ENCODE measurements at regions not wholly inside any gene's neighbourhood (a gene's known extent, or its start where the extent isn't known, plus 50 kb on each side); places are given as distances from the start of the nearest gene placed in this dataset.

DNA sequence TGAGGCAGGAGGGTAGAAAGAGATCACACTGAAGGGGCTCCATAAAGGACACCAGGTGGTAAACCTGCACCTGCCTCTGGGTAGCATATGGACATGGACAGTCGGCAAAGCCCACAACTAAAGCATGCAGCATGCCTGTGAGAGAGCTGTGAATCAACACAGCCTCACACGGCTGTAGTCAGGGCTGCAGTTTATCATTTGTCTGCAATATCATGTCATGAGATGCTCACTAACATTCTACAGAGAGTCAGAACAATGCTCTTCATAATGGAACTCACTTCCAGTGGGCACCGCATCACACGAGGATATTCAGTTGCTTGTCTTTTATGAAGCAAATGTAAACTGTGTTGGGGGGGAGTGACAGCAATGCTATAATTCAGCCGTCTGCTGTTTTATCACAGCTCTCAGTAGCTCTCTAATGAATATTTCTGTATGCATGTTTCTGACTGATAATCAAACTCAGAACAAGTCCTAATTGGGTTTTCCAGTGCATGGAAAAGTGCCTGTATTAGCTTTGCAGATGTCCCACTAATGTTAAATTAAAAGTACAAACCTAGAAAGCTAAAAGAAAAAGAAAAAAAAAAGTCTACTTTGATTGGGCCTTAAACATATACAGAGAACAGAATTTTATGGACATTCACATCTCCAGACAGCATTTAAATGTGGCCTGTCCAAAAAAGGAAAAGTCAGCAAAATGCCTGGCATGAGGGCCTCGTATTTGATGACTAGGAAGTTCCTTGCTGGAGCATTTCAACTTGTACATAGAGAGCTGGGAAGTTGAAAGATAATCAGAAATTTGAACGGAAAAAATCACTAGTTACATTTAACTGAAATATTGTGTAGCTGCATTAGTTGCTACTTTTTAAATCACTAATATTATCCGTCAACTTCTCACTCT, 406.1 kb upstream of the SOX11 start:
- Mint-ChIP-seq H3K9me3 (ENCODE audit: low read depth) (no peaks in the 10 kb centered on the region), H3K36me3 (no peaks in the 10 kb centered on the region), H3K27me3 (no peaks in the 10 kb centered on the region), H3K4me3 (no peak overlapping the region), H3K4me1 (ENCODE audit: low read depth) (no peaks in the 10 kb centered on the region), H3K27ac (no peak overlapping the region)

GRCh38 chr2:5287558-5288334, 404.4 kb upstream of the SOX11 start:
- Mint-ChIP-seq H3K4me1 (ENCODE audit: low read depth) (no peaks in the 10 kb centered on the region), H3K36me3 (no peaks in the 10 kb centered on the region), H3K9me3 (ENCODE audit: low read depth) (no peaks in the 10 kb centered on the region), H3K4me3 (no peak overlapping the region), H3K27ac (no peak overlapping the region), H3K27me3 (no peaks in the 10 kb centered on the region)

DNA sequence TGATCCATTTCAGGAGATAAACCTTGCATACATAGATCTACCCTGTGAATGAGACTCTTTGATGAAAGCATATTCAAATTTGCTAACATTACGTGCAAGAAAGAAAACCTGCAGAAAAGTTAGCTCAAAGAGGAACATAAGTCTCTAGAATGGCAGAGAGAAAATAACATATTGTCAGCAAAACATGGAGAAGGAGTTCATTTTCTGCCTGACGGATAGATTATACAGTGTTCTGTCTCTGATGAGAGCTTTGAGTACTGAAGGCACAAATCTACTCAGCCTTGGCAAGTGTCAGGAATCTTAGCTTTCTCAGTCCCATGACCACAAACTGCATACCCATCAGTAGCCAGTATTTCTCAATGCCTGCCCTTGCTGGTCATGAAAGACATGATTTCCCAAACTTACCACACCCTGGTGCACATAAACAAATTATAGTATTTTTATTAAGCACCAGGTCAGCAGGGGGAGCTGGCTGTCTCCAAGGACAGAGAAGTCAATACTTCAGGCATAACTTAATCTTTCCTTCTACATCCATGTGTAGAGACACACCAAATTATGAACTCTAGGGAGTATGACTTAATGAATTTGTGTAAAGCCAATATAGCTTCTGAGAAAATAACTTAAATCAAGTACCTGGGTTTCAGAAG, 401.2 kb upstream of the SOX11 start:
- no peaks in the 10 kb centered on the region for H3K9me3 Mint-ChIP-seq (ENCODE audit: low read depth)
- H3K27ac Mint-ChIP-seq: no peak overlapping the region
- no peaks in the 10 kb centered on the region for H3K4me1 Mint-ChIP-seq (ENCODE audit: low read depth)
- no peaks in the 10 kb centered on the region for H3K36me3 Mint-ChIP-seq
- no peaks in the 10 kb centered on the region for H3K27me3 Mint-ChIP-seq
- H3K4me3 Mint-ChIP-seq: no peak overlapping the region

- Mint-ChIP-seq H3K36me3 (no peaks in the 10 kb centered on the region), H3K4me3 (no peak overlapping the region), H3K27ac (no peak overlapping the region), H3K27me3 (no peaks in the 10 kb centered on the region), H3K9me3 (ENCODE audit: low read depth) (peaks cover 20% of the 10 kb centered on the region), H3K4me1 (ENCODE audit: low read depth) (no peaks in the 10 kb centered on the region)
These were observed 387.5 kb upstream of the SOX11 start for GRCh38 chr2:5304640-5305039.

DNA sequence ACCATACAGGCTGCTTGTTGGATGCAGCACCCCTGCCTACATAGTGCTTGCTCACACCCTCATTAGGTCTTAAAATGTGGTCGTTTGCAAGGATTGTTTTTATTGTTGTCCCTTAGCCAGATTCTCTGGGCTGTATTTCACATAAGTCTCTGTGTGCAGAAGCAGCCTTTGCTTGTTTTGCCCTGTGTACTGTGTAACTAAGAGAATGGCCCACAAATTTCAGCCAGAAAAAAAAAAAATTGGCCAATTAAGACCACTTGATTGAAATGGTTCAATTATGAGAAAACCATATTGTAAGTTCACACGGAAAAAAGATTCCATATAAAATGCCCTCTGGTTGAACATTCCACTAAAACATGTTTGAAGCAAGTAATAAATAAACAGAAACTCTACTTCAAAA, 377.1 kb upstream of the SOX11 start:
- peaks cover 12% of the 10 kb centered on the region for H3K9me3 Mint-ChIP-seq (ENCODE audit: low read depth)
- H3K4me1 Mint-ChIP-seq (ENCODE audit: low read depth): no peaks in the 10 kb centered on the region
- no peaks in the 10 kb centered on the region for H3K36me3 Mint-ChIP-seq
- no peaks in the 10 kb centered on the region for H3K27me3 Mint-ChIP-seq
- no peak overlapping the region for H3K4me3 Mint-ChIP-seq
- no peak overlapping the region for H3K27ac Mint-ChIP-seq

- Mint-ChIP-seq H3K9me3 (ENCODE audit: low read depth) (peaks cover 9% of the 10 kb centered on the region), H3K4me3 (no peak overlapping the region), H3K27me3 (no peaks in the 10 kb centered on the region), H3K36me3 (no peaks in the 10 kb centered on the region), H3K4me1 (ENCODE audit: low read depth) (no peaks in the 10 kb centered on the region), H3K27ac (no peak overlapping the region)
These were observed 376.7 kb upstream of the SOX11 start for GRCh38 chr2:5315512-5315911.

DNA sequence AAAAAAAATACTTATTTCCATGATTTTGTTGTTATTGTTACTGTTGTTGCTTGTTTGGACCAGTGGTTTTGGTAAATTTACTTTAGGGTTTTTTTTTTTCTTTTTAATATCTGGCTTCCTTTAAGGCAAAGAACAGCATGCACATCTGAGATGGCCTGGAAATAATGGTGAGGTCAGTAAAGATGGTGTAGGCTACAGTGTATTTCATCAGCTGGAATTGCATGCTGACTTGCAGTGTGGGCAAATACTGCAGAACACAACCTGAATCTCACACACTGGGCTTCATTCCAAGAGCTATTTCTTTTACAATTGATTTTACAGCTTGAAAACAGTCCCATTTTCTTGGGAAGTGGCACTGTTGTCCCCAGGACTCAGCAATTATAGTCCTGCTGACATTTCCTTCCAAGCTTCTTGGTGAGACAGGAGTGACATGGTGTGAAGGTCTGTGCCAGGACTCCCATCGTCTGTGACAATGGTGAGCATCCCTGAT, 376.1 kb upstream of the SOX11 start:
- Mint-ChIP-seq H3K27me3 (no peaks in the 10 kb centered on the region), H3K36me3 (no peaks in the 10 kb centered on the region), H3K4me3 (no peak overlapping the region), H3K4me1 (ENCODE audit: low read depth) (no peaks in the 10 kb centered on the region), H3K9me3 (ENCODE audit: low read depth) (peaks cover 7% of the 10 kb centered on the region), H3K27ac (no peak overlapping the region)

- Mint-ChIP-seq H3K9me3 (ENCODE audit: low read depth) (peaks cover 11% of the 10 kb centered on the region), H3K4me1 (ENCODE audit: low read depth) (no peaks in the 10 kb centered on the region)
These were observed 372.7 kb upstream of the SOX11 start for GRCh38 chr2:5319493-5319892.

DNA sequence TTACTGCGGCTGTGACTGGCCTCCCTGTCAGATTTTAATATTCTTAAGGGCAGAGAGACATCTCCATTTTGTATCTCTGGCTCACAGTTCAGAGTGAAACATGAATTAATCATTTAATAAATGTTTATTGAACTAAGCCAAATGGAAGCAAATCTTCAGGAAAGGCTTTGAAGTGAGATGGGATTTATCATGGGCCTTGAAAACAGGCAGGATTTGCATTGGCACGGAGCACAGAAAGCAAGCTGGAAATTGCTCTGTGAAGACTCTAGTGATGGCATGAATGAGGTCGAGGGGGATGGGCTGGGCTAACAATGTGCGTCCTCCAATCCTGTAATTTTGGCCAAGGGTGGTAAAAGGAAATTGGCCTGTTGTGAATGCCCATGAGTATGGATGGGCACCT, 369.8 kb upstream of the SOX11 start:
- Mint-ChIP-seq H3K36me3 (no peaks in the 10 kb centered on the region), H3K27me3 (no peaks in the 10 kb centered on the region), H3K4me1 (ENCODE audit: low read depth) (no peaks in the 10 kb centered on the region), H3K9me3 (ENCODE audit: low read depth) (peaks cover 11% of the 10 kb centered on the region), H3K27ac (no peak overlapping the region), H3K4me3 (no peak overlapping the region)

More at GRCh38 chr2:5319493-5319892, 372.7 kb upstream of the SOX11 start:
- H3K36me3 Mint-ChIP-seq: no peaks in the 10 kb centered on the region
- no peaks in the 10 kb centered on the region for H3K27me3 Mint-ChIP-seq
- H3K27ac Mint-ChIP-seq: no peak overlapping the region
- no peak overlapping the region for H3K4me3 Mint-ChIP-seq

DNA sequence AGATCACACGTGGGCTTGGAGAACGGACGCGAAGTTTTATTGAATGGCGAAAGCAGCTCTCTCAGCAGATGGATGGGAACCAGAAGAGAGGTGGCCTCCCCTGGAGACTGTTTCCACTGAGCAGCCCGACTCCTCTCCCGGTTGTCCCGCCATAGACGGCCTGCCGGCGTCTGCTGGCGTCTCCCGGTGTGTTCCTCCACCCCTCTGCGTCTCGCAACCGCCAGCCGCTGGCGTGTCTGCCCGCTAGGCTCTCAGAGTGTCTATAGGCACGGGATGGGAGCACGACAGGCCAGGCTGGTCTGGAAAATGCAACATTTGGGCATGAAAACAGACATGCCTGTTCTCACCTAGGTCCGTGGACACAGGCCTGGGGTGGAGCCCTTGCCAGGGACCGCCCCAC, 366.7 kb upstream of the SOX11 start:
- Mint-ChIP-seq H3K4me3 (no peak overlapping the region), H3K27ac (no peak overlapping the region), H3K9me3 (ENCODE audit: low read depth) (peaks cover 4% of the 10 kb centered on the region), H3K27me3 (no peaks in the 10 kb centered on the region), H3K36me3 (no peaks in the 10 kb centered on the region), H3K4me1 (ENCODE audit: low read depth) (no peaks in the 10 kb centered on the region)

DNA sequence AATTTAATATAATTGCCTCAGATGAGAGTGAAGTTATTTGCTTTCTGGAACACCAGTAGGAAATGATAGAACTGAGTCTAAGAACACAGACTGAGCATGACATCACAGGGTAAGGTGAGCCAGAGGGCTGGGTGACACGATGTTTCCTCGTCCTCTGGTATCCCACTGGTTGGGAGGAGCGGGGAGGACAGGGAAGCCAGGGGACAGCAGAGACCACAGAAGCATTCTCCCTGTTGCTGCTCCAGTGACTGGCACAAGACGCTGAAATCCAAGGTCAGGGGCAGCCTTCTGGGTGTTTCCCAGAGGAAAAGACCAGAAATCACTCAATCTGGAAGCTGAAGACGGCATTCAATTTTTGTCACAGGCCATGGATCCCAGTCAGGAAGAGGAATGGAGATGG, 363.4 kb upstream of the SOX11 start:
- Mint-ChIP-seq H3K4me3 (no peak overlapping the region), H3K9me3 (ENCODE audit: low read depth) (peaks cover 4% of the 10 kb centered on the region), H3K27ac (no peak overlapping the region), H3K4me1 (ENCODE audit: low read depth) (no peaks in the 10 kb centered on the region), H3K27me3 (no peaks in the 10 kb centered on the region), H3K36me3 (no peaks in the 10 kb centered on the region)

DNA sequence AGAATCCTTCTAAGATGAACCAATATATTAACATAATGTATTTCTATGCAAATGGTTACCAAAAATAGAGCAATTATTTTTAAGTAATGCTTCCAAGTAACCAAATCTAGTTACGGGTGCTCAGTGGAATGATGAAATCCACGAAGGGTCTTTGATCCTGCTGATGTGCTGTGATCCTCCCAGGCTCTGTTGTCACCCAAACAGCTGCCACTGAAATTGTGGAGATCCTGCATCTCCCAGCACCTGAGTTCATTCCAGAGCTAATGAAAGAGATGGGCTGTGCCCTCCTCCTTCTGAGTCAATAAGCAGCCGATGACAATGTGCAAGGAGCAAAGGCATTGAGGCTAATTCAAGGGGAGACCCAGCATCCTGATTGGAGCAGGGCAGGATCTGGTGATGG, 362.4 kb upstream of the SOX11 start:
- H3K36me3 Mint-ChIP-seq: no peaks in the 10 kb centered on the region
- no peaks in the 10 kb centered on the region for H3K9me3 Mint-ChIP-seq (ENCODE audit: low read depth)
- H3K27me3 Mint-ChIP-seq: no peaks in the 10 kb centered on the region
- H3K4me1 Mint-ChIP-seq (ENCODE audit: low read depth): no peaks in the 10 kb centered on the region
- H3K4me3 Mint-ChIP-seq: no peak overlapping the region
- no peak overlapping the region for H3K27ac Mint-ChIP-seq

DNA sequence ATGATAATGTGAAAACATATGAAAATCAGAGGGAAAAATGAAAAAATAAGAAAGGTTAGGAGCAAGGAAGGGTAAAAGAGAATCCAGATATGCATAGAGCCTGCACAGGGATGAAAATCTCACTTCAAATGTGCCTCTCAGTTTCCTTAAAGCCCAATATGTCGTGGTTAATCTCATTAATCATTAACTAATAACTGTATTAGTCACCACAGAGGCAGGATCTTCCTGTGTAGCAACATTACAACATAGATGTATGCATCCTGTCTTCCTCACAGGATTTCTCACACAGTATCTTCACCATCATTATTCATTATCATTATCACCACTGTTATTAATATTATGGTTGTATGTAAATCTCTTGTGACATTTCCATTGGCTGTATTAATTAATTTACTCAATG, 361.2 kb upstream of the SOX11 start:
- Mint-ChIP-seq H3K4me3 (no peak overlapping the region), H3K36me3 (no peaks in the 10 kb centered on the region), H3K4me1 (ENCODE audit: low read depth) (no peaks in the 10 kb centered on the region), H3K27ac (no peak overlapping the region), H3K9me3 (ENCODE audit: low read depth) (no peaks in the 10 kb centered on the region), H3K27me3 (no peaks in the 10 kb centered on the region)

DNA sequence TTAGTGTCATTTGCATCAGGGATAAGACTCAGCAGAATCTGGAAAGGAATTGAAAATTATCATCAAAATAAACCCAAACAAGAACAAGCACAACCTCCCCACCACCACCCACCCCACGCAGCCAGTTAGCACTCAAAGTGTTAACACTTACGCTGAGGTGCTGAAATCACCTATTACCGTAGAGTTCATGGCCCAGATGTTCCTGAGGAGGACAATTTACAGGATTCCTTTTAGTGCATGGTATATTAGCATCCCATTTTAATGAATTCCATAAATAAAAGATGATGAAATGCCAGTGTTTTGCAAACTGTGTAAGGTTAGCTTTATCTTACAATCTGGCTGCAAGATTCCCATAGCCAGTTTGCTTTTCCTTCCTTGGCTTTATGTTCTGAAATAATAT, 359.3 kb upstream of the SOX11 start:
- Mint-ChIP-seq H3K36me3 (no peaks in the 10 kb centered on the region), H3K27me3 (no peaks in the 10 kb centered on the region), H3K9me3 (ENCODE audit: low read depth) (peaks cover 6% of the 10 kb centered on the region), H3K4me3 (no peak overlapping the region), H3K27ac (no peak overlapping the region), H3K4me1 (ENCODE audit: low read depth) (no peaks in the 10 kb centered on the region)

DNA sequence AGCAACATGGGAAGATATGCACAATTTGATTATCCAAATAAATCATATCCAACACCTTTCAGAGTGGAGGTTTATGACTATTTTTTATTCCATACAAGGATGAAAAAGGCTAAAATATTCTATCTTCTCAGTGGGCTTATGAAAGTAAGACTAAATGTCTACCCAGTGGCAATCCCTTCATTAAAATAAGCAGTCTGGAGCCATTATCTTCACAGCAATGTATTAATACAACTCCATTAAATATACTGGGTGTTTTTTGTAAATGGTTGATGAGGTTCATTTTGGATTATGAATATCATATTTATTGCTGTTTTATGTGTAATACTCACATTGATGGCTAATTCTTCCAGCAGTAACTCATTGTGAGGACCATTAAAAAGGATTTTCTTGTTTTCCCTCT, 352.7 kb upstream of the SOX11 start:
- no peak overlapping the region for H3K4me3 Mint-ChIP-seq
- no peaks in the 10 kb centered on the region for H3K27me3 Mint-ChIP-seq
- no peak overlapping the region for H3K27ac Mint-ChIP-seq
- H3K4me1 Mint-ChIP-seq (ENCODE audit: low read depth): no peaks in the 10 kb centered on the region
- H3K9me3 Mint-ChIP-seq (ENCODE audit: low read depth): peaks cover 6% of the 10 kb centered on the region
- H3K36me3 Mint-ChIP-seq: no peaks in the 10 kb centered on the region

Measured in activated naive CD8-positive, alpha-beta T cell (primary cell).